ENCODE measurements at regions not wholly inside any gene's neighbourhood (a gene's known extent, or its start where the extent isn't known, plus 50 kb on each side); places are given as distances from the start of the nearest gene placed in this dataset.

GRCh38 chr10:130337696-130338635, 201.8 kb downstream of the GLRX3 start:
- TF ChIP-seq CTCF (IDR thresholded peaks at IDR 0.05; ENCODE audit: insufficient read depth, low read length, missing control alignments), result no peak
- CTCF ChIA-PET, result no interaction called here
- no peak overlapping the region for H3K4me3 ChIP-seq (ENCODE audit: low read depth, low read length)
- POLR2A ChIA-PET, result no interaction called here
- no peak for DNase-seq (ENCODE audit: low read depth, low spot score)

GRCh38 chr10:130338636-130339024, 202.4 kb downstream of the GLRX3 start:
- no peak overlapping the region for H3K4me3 ChIP-seq (ENCODE audit: low read depth, low read length)
- ChIA-PET POLR2A (no interaction called here), CTCF (no interaction called here)
- TF ChIP-seq CTCF (IDR thresholded peaks at IDR 0.05; ENCODE audit: insufficient read depth, low read length, missing control alignments), result no peak
- DNase-seq (ENCODE audit: low read depth, low spot score), result no peak

- no peak overlapping the region for H3K4me3 ChIP-seq (ENCODE audit: low read depth, low read length)
- POLR2A ChIA-PET, result no interaction called here
- no peak for DNase-seq (ENCODE audit: low read depth, low spot score)
- CTCF ChIA-PET, result no interaction called here
- TF ChIP-seq CTCF (IDR thresholded peaks at IDR 0.05; ENCODE audit: insufficient read depth, low read length, missing control alignments), result no peak
Measured at GRCh38 chr10:130339091-130339490, 202.9 kb downstream of the GLRX3 start.

GRCh38 chr10:130339911-130340310, 203.7 kb downstream of the GLRX3 start:
- CTCF ChIA-PET, result no interaction called here
- no peak for TF ChIP-seq CTCF (IDR thresholded peaks at IDR 0.05; ENCODE audit: insufficient read depth, low read length, missing control alignments)
- H3K4me3 ChIP-seq (ENCODE audit: low read depth, low read length), result no peak overlapping the region
- DNase-seq (ENCODE audit: low read depth, low spot score), result no peak
- POLR2A ChIA-PET, result no interaction called here

GRCh38 chr10:130340816-130341215, 204.6 kb downstream of the GLRX3 start:
- TF ChIP-seq CTCF (IDR thresholded peaks at IDR 0.05; ENCODE audit: insufficient read depth, low read length, missing control alignments), result no peak
- no peak overlapping the region for H3K4me3 ChIP-seq (ENCODE audit: low read depth, low read length)
- POLR2A ChIA-PET, result no interaction called here
- no peak for DNase-seq (ENCODE audit: low read depth, low spot score)
- CTCF ChIA-PET, result no interaction called here

- CTCF ChIA-PET, result no interaction called here
- TF ChIP-seq CTCF (IDR thresholded peaks at IDR 0.05; ENCODE audit: insufficient read depth, low read length, missing control alignments), result no peak
Measured at GRCh38 chr10:130341356-130341755, 205.2 kb downstream of the GLRX3 start.

More at GRCh38 chr10:130341356-130341755, 205.2 kb downstream of the GLRX3 start:
- POLR2A ChIA-PET, result no interaction called here
- H3K4me3 ChIP-seq (ENCODE audit: low read depth, low read length), result no peak overlapping the region
- DNase-seq (ENCODE audit: low read depth, low spot score), result no peak
